Ovary (tissue), 3 donors: ENCODE measurements at regions not wholly inside any gene's neighbourhood (a gene's known extent, or its start where the extent isn't known, plus 50 kb on each side); places are given as distances from the start of the nearest gene placed in this dataset.

ENCODE experiments used
- CTCF ChIP-seq, 3 donors: fragments of 450-650 bp in 2 of 3; fragments of 200-600 bp in 1 of 3; IDR thresholded peaks; one replicate each; pipeline versions ENCODE4 v1.5.1 to v1.8.0; 2016 to 2022; ENCODE audit warnings: antibody characterized with exemption in 3 of 3, mild to moderate bottlenecking in 1 of 3
- POLR2A ChIP-seq: fragments of 450-650 bp; IDR thresholded peaks from one replicate; pipeline ENCODE4 v1.6.1; 2017; ENCODE audit warnings: antibody characterized with exemption, mild to moderate bottlenecking, moderate library complexity
- donor health status: DM: no; HTN: no; CAD: no.

- TF ChIP-seq CTCF (IDR thresholded peaks at IDR 0.05) (no peak), POLR2A (no peak)
These were observed 103.5 kb downstream of the ARL4C start for GRCh38 chr2:234393354-234393753.
